ENCODE measurements at regions not wholly inside any gene's neighbourhood (a gene's known extent, or its start where the extent isn't known, plus 50 kb on each side); places are given as distances from the start of the nearest gene placed in this dataset.

DNA sequence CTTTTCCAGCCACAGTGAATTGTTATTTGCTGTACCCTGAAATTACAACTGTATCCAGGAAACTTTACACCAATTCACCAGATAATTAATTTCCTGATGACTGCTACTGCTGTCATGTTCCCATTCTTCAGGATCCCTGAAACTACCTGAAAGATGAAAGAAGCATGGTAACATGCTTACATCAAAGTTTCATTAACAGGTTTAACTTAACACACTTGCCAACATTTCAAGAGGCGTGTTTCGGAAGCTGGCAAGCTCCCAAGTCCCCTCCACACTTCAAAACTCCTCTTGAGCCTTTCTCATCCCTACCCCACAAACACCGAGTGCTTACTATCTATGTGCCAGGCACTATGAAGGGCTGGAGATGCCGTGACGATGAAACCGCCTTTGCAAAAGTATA lies 88.6 kb downstream of the MPP7 start:
- H3K9me3 ChIP-seq: no peaks in the 10 kb centered on the region
- H3K27me3 ChIP-seq (ENCODE audit: low read depth): no peaks in the 10 kb centered on the region
- H3K4me1 ChIP-seq: no peaks in the 10 kb centered on the region; the same call in 1 of the 2 replicates
- no peak for DNase-seq (ENCODE audit: low spot score in 2 of 2)
- H3K4me3 ChIP-seq: no peak overlapping the region
- no peaks in the 10 kb centered on the region for H3K36me3 ChIP-seq (replicated peaks)
- in situ Hi-C loops (cut with MboI; ENCODE audit: low sequenced_read_pairs): no loop called here

DNA sequence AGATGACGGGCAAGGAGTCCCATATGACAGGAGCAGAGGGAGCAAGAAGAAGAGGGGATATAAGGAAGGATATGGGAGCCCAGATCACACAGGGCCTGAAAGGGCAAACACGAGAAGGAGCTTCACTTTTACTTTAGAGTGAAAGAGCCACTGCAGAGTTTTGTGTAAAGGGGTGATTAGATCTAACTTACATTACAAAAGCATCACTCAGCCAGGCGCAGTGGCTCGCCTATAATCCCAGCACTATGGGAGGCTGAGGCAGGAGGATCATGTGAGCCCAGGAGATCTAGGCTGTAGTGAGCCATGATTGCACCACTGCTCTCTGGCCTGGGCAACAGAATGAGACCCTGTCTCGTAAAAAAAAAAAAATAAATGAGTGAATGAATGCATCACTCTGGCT lies 91.1 kb downstream of the MPP7 start:
- Histone ChIP-seq H3K9me3 (no peaks in the 10 kb centered on the region), H3K36me3 (replicated peaks) (no peaks in the 10 kb centered on the region), H3K4me1 (no peaks in the 10 kb centered on the region), H3K4me3 (no peak overlapping the region), H3K27me3 (ENCODE audit: low read depth) (no peaks in the 10 kb centered on the region)
- no peak for DNase-seq (ENCODE audit: low spot score in 2 of 2)
- in situ Hi-C loops (cut with MboI; ENCODE audit: low sequenced_read_pairs): no loop called here

DNA sequence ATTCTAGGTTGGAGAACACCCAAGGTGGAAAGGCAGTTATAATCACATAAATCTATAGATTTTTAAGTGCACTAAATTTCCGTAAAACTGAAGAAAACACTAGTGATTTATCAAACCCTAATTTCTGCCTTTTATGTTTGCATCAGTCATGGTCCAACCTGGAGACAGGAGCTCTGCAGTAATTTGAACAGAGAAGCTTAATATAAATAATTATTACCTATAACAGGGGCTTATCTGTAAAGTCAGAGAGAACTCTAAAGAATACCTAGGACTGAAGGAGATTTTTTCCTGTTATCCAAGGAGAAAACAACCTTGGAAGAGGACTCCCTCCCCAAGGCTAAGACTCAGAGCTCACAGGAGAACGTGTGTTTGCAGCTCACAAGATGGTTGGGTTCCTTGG lies 95.1 kb downstream of the MPP7 start:
- H3K4me3 ChIP-seq: no peak overlapping the region
- in situ Hi-C loops (cut with MboI; ENCODE audit: low sequenced_read_pairs): no loop called here
- H3K4me1 ChIP-seq: peaks cover 8% of the 10 kb centered on the region; the same call in 1 of the 2 replicates
- no peak for DNase-seq (ENCODE audit: low spot score in 2 of 2)
- H3K27me3 ChIP-seq (ENCODE audit: low read depth): no peaks in the 10 kb centered on the region
- no peaks in the 10 kb centered on the region for H3K36me3 ChIP-seq (replicated peaks)
- H3K9me3 ChIP-seq: no peaks in the 10 kb centered on the region

DNA sequence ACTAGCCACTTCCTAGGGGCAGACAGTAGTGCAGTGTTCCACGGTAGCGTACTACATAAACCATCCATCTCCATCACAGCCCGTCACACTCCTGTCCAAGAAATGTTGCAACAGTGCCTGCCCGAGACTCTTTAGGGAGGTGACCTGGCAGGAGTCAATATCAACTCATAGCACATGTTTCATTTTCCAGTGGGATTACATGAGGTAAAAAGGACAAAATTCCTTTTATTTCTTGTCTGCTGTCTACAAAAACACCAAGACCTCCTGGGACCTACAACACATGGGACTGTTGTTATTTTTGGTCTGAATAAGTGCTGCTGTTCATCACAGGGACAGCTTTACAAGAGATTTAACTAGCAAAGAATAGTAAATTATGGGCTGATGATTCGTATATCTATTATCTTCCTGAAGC lies 99.9 kb downstream of the MPP7 start:
- Histone ChIP-seq H3K36me3 (replicated peaks) (no peaks in the 10 kb centered on the region), H3K4me3 (no peak overlapping the region), H3K27me3 (ENCODE audit: low read depth) (no peaks in the 10 kb centered on the region), H3K9me3 (no peaks in the 10 kb centered on the region), H3K4me1 (peaks cover 8% of the 10 kb centered on the region; the same call in 1 of the 2 replicates)
- in situ Hi-C loops (cut with MboI; ENCODE audit: low sequenced_read_pairs): no loop called here
- DNase-seq (ENCODE audit: low spot score in 2 of 2): peak; percentile 7 to 10

DNA sequence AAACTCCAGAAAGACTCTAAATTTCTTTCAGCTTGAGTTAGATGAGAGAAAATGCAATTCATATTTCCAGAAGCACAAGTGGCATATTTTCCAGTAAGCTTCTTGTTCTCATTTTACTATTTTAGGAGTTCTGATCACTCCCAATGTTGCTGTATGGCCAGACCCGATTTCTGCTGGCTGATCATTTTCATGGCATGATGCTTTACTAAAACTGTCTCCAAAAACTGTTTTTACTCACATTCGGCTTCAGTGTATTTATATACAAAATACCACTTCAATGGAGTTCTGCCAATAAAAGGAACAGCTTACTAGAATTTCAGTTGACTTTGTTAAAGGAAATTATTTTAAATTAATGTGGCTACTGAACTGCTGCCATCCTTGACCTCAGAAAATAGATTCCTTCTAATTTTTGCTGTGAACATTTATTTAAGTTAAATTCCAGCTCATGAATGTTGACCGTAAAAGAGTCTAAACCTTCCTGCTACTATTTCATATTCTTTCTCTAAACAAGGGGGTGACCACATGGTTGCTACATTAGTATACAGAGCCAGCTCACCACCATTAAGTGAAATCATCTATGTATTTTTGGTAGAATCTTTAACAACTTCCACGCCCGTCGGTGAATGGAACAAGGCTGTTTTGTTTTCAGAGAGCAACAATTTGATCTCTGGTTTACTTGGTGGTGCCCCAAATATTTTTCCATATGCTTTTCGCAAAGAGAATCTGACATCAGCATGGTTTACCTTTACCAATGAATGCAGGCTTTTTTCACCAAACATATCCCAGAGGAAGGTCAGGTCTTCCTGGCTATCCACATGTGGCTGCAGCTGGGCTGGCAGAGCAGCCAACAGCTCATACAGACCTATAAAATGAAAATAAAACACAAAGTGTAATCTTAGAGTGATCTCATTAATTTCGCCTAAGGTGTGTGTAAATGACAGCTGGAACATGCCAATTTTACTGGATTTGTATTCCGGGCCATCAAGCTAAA lies 101.2 kb downstream of the MPP7 start:
- in situ Hi-C loops (cut with MboI; ENCODE audit: low sequenced_read_pairs): no loop called here
- no peak for DNase-seq (ENCODE audit: low spot score in 2 of 2)
- no peak overlapping the region for H3K4me3 ChIP-seq
- H3K27me3 ChIP-seq (ENCODE audit: low read depth): no peaks in the 10 kb centered on the region
- H3K9me3 ChIP-seq: no peaks in the 10 kb centered on the region
- H3K36me3 ChIP-seq (replicated peaks): no peaks in the 10 kb centered on the region
- peaks cover 8% of the 10 kb centered on the region; the same call in 1 of the 2 replicates for H3K4me1 ChIP-seq

- Histone ChIP-seq H3K36me3 (replicated peaks) (no peaks in the 10 kb centered on the region), H3K4me3 (no peak overlapping the region), H3K4me1 (peaks cover 8% of the 10 kb centered on the region; the same call in 1 of the 2 replicates), H3K27me3 (ENCODE audit: low read depth) (no peaks in the 10 kb centered on the region), H3K9me3 (no peaks in the 10 kb centered on the region)
- in situ Hi-C loops (cut with MboI; ENCODE audit: low sequenced_read_pairs): no loop called here
- DNase-seq (ENCODE audit: low spot score in 2 of 2): no peak
These were observed 102.1 kb downstream of the MPP7 start for GRCh38 chr10:28200775-28201174.

DNA sequence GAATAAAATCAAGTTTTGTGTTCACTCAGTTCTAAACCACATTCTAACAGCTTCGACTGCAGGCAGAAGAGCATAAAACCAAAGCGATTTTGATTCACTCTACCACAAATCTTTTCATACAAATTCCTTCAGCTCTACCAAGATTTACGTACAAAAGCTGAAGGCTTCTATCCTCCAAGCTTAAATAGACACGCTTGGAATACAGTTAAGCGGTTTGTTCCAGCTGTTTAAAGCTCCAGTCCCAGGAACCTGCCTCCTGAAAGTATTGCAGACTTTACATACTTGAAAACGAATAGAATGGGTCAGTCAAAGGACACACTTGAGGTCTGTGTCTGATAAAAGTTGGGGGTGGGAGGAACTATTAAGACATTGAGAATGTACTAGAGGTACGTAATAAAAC lies 102.9 kb downstream of the MPP7 start:
- DNase-seq (ENCODE audit: low spot score in 2 of 2): no peak
- in situ Hi-C loops (cut with MboI; ENCODE audit: low sequenced_read_pairs): loop anchor here (25.0 kb wide), 1 partner anchor 638 kb away; no protein-coding TSS in a partner anchor
- H3K9me3 ChIP-seq: no peaks in the 10 kb centered on the region
- no peaks in the 10 kb centered on the region for H3K27me3 ChIP-seq (ENCODE audit: low read depth)
- peaks cover 8% of the 10 kb centered on the region; the same call in 1 of the 2 replicates for H3K4me1 ChIP-seq
- H3K4me3 ChIP-seq: no peak overlapping the region
- no peaks in the 10 kb centered on the region for H3K36me3 ChIP-seq (replicated peaks)

- in situ Hi-C loops (cut with MboI; ENCODE audit: low sequenced_read_pairs): loop anchor here (25.0 kb wide), 1 partner anchor 628 kb away; no protein-coding TSS in a partner anchor
- peaks cover 4% of the 10 kb centered on the region; the same call in 1 of the 2 replicates for H3K4me1 ChIP-seq
- H3K36me3 ChIP-seq (replicated peaks): no peaks in the 10 kb centered on the region
- H3K27me3 ChIP-seq (ENCODE audit: low read depth): no peaks in the 10 kb centered on the region
- H3K9me3 ChIP-seq: no peaks in the 10 kb centered on the region
- no peak overlapping the region for H3K4me3 ChIP-seq
- DNase-seq (ENCODE audit: low spot score in 2 of 2): no peak
These were observed 112.7 kb downstream of the MPP7 start for GRCh38 chr10:28190196-28190595.

- in situ Hi-C loops (cut with MboI; ENCODE audit: low sequenced_read_pairs): loop anchor here (25.0 kb wide), 1 partner anchor 626 kb away; no protein-coding TSS in a partner anchor
- no peak overlapping the region for H3K4me3 ChIP-seq
- no peaks in the 10 kb centered on the region for H3K9me3 ChIP-seq
- H3K4me1 ChIP-seq: peaks cover 4% of the 10 kb centered on the region; the same call in 1 of the 2 replicates
- no peaks in the 10 kb centered on the region for H3K36me3 ChIP-seq (replicated peaks)
- DNase-seq (ENCODE audit: low spot score in 2 of 2): no peak
- no peaks in the 10 kb centered on the region for H3K27me3 ChIP-seq (ENCODE audit: low read depth)
These were observed 114.3 kb downstream of the MPP7 start for GRCh38 chr10:28188526-28188925.

DNA sequence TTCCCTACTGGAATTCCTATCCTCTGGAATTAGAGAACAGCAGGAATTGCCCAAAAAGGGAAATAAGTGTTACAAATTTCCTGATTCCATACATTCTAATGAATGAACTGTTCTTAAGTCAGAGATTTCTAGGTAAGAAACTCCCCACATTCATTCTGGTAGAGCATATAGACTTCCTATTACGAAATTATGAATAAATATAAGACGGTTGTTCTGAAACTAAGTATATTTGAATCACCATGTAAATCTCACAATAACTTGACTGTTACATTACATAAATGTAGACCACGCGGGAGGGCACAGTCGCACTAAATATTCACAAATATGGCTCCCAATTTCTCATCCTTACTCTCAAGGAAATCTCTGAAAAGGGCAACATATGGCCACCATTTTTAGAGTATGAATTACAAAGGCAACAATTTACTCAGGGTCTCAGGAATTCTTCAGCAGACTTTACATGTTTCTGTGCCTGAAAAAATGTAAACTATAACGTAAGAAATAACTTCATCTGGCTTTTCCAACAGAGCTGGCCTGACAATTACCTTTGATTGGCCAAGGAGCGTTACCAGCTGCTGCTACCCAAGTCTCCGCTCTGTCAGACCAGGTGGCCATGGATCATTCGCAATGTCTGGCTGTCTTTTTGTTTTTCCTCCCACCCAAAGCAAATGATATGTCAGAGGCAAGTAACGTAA lies 115.8 kb downstream of the MPP7 start:
- in situ Hi-C loops (cut with MboI; ENCODE audit: low sequenced_read_pairs): loop anchor here (25.0 kb wide), 1 partner anchor 625 kb away; no protein-coding TSS in a partner anchor
- Histone ChIP-seq H3K27me3 (ENCODE audit: low read depth) (no peaks in the 10 kb centered on the region), H3K4me1 (no peaks in the 10 kb centered on the region), H3K36me3 (replicated peaks) (no peaks in the 10 kb centered on the region), H3K9me3 (no peaks in the 10 kb centered on the region), H3K4me3 (no peak overlapping the region)
- DNase-seq (ENCODE audit: low spot score in 2 of 2): no peak

GRCh38 chr10:28186461-28186860 lies 116.4 kb downstream of the MPP7 start:
- Histone ChIP-seq H3K27me3 (ENCODE audit: low read depth) (no peaks in the 10 kb centered on the region), H3K9me3 (no peaks in the 10 kb centered on the region), H3K36me3 (replicated peaks) (no peaks in the 10 kb centered on the region), H3K4me3 (no peak overlapping the region), H3K4me1 (no peaks in the 10 kb centered on the region)
- in situ Hi-C loops (cut with MboI; ENCODE audit: low sequenced_read_pairs): loop anchor here (25.0 kb wide), 1 partner anchor 624 kb away; no protein-coding TSS in a partner anchor
- DNase-seq (ENCODE audit: low spot score in 2 of 2): no peak

DNA sequence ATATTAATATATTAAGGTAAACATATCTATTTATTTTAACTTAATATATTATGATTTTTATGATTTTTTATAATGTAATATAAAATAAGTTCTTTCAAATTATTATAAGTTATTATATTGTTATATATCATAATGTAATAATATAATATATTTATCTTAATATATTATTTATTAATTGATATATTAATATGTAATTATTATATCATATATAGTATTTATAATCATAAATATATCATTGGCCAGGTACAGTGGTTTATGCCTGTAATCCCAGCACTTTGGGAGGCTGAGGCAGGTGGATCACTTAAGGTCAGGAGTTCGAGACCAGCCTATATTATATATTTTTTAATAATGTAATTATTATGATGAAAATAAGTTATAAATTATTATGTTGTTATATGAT lies 118.1 kb downstream of the MPP7 start:
- Histone ChIP-seq H3K9me3 (no peaks in the 10 kb centered on the region), H3K4me3 (no peak overlapping the region), H3K4me1 (no peaks in the 10 kb centered on the region), H3K36me3 (replicated peaks) (no peaks in the 10 kb centered on the region), H3K27me3 (ENCODE audit: low read depth) (no peaks in the 10 kb centered on the region)
- in situ Hi-C loops (cut with MboI; ENCODE audit: low sequenced_read_pairs): loop anchor here (25.0 kb wide), 1 partner anchor 623 kb away; no protein-coding TSS in a partner anchor
- DNase-seq (ENCODE audit: low spot score in 2 of 2): no peak

DNA sequence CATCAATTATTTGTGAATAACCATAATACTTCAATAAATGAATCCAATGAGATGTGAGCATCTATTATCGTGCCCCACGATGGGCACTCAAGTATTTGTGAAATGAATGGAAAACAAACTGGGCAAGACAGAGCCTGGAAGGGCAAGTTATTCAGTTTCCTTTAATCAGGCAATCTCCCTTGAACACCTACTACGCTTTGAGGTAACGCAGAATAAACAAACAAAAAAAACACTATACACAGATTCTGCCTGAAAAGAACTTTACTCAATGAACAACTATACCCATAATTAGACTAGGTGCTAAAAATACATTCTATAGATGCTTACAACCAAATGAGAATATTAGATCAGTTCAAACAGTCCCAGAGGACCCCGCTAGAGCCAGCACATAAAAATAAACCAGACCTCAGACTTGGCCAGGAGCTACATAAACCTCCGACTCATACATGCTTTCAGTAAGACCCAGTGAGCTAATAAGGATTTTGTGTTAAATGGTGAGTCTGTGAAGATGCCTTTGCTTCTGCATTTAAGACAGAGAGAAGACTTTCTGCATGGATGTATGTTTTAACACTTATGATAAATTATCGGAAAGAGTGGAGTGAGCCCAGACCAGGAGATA lies 121.3 kb downstream of the MPP7 start:
- Histone ChIP-seq H3K36me3 (replicated peaks) (no peaks in the 10 kb centered on the region), H3K4me3 (no peak overlapping the region), H3K27me3 (ENCODE audit: low read depth) (no peaks in the 10 kb centered on the region), H3K9me3 (no peaks in the 10 kb centered on the region), H3K4me1 (no peaks in the 10 kb centered on the region)
- in situ Hi-C loops (cut with MboI; ENCODE audit: low sequenced_read_pairs): loop anchor here (25.0 kb wide), 1 partner anchor 619 kb away; no protein-coding TSS in a partner anchor
- DNase-seq (ENCODE audit: low spot score in 2 of 2): no peak
